NCI-H128 (cell line): ENCODE measurements at regions not wholly inside any gene's neighbourhood (a gene's known extent, or its start where the extent isn't known, plus 50 kb on each side); places are given as distances from the start of the nearest gene placed in this dataset.
"Not testable (repeated sequence)": the region's sequence is repeated elsewhere in the genome, so short reads cannot be mapped to it uniquely, and the experiment has no call there.

Source experiments
- DNase-seq: peaks from one replicate; lab custom pipeline; 2025; ENCODE audit not compliant: unreplicated experiment; lab: John Stamatoyannopoulos, UW

GRCh38 chr11:21711341-21711740 lies 481.5 kb upstream of the ANO5 start:
- DNase-seq: no peak

- peak; percentile 79 for DNase-seq
These were observed 469.2 kb upstream of the ANO5 start for GRCh38 chr11:21723678-21724077.

GRCh38 chr11:21727102-21727501 lies 465.8 kb upstream of the ANO5 start:
- no peak for DNase-seq

GRCh38 chr11:21736404-21736803 lies 456.5 kb upstream of the ANO5 start:
- DNase-seq: no peak

DNA sequence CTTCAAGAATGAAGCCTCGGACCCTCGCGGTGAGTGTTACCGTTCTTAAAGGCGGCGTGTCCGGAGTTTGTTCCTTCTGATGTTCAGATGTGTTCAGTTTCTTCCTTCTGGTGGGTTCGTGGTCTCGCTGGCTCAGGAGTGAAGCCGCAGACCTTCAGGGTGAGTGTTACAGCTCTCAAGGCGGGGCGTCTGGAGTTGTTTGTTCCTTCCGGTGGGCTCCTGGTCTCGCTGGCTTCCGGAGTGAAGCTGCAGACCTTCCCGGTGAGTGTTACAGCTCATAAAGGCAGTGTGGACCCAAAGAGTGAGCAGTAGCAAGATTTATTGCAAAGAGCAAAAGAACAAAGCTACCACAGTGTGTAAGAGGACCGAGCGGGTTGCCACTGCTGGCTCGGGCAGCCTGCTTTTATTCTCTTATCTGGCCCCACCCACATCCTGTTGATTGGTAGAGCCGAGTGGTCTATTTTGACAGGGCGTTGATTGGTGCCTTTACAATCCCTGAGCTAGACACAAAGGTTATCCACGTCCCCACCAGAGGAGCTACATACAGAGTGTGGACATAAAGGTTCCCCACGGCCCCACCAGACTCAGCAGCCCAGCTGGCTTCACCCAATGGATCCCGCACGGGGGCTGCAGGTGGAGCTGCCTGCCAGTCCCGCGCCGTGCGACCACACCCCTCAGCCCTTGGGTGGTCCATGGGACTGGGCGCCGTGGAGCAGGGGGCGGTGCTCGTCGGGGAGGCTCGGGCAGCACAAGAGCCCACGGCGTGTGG lies 440.2 kb upstream of the ANO5 start:
- DNase-seq: not testable (repeated sequence)

DNA sequence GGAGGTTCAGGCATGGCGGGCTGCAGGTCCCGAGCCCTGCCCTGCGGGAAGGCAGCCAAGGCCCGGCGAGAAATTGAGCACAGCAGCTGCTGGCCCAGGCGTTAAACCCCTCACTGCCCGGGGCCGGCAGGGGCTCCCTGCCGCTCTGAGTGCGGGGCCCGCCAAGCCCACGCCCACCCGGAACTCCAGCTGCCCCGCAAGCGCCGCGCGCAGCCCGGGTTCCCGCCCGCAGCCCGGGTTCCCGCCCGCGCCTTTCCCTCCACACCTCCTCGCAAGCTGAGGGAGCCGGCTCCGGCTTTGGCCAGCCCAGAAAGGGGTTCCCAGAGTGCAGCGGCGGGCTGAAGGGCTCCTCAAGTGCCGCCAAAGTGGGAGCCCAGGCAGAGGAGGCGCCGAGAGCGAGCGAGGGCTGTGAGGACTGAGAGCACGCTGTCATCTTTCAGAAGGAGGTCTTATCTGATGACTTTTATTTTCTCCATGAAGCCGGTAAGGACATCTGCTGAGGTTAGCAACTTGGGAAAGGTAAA lies 439.6 kb upstream of the ANO5 start:
- not testable (repeated sequence) for DNase-seq

GRCh38 chr11:21761000-21761399 lies 431.9 kb upstream of the ANO5 start:
- DNase-seq: no peak

DNA sequence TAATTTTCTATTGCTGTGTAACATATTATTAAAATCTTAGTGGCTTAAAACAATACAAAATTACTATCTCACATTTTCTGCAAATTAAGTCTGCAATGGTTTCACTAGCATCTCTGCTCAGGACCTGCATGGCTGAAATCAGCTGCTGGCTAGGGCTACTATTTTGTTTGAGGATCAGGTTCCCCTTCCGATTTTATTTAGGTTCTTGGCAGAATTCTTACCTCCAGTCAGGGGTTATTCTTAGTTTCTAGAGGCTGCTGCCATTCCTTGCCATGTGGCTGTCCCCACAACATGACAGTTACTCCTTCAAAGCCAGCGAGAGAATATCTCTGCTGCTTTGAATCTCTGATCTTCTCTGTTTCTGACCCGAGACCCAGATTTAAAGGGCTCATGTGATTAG lies 424.5 kb upstream of the ANO5 start:
- DNase-seq: no peak

- DNase-seq: no peak
These were observed 423.7 kb upstream of the ANO5 start for GRCh38 chr11:21769188-21769587.

DNA sequence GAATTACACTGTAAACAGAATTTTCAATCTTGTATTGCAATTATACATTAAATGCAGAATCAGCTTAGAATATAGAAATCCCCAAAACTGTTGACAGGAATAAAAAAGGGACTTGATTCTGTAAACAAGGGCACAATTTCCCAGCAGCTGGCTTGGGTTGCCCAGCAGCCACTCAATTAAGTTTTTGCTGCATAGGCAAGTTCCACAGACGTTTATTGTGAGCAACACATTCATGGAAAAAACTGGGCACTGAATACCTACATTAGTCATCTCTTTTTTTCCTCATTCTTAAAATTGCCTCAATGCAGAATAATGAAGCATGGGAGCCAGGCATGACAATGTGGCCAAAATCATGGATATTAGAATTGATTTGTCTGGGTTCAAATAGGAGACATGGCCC lies 421.8 kb upstream of the ANO5 start:
- DNase-seq: no peak

- no peak for DNase-seq
These were observed 418.7 kb upstream of the ANO5 start for GRCh38 chr11:21774212-21774611.

GRCh38 chr11:21775911-21776310 lies 417.0 kb upstream of the ANO5 start:
- DNase-seq: no peak

- DNase-seq: no peak
These were observed 408.9 kb upstream of the ANO5 start for GRCh38 chr11:21783954-21784353.

GRCh38 chr11:21785351-21785750 lies 407.5 kb upstream of the ANO5 start:
- no peak for DNase-seq

GRCh38 chr11:21794306-21794705 lies 398.6 kb upstream of the ANO5 start:
- DNase-seq: no peak

GRCh38 chr11:21798216-21798615 lies 394.7 kb upstream of the ANO5 start:
- no peak for DNase-seq

- DNase-seq: not testable (repeated sequence)
These were observed 388.4 kb upstream of the ANO5 start for GRCh38 chr11:21804523-21804922.

DNA sequence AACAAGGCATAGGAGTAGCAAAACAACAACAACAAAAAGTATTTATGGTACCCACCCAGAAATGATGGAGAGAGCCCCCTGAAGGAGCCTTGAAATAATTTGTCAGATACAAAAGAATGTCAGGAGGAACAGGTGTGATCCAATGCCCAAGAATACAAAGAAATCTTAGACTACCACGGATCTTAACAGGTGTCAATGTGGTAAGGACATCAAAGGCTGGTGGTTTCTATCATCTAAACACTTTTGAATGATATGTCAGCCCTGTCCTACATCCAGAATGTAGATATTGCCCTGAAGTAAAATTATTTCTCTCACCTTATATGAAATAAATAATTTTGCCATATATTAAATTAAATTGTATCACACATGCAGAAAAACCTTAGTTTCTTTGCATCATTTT lies 386.4 kb upstream of the ANO5 start:
- DNase-seq: no peak

GRCh38 chr11:21806947-21807346 lies 385.9 kb upstream of the ANO5 start:
- DNase-seq: no peak

GRCh38 chr11:21807350-21807749 lies 385.5 kb upstream of the ANO5 start:
- DNase-seq: no peak

- DNase-seq: no peak
These were observed 382.2 kb upstream of the ANO5 start for GRCh38 chr11:21810650-21811049.

GRCh38 chr11:21811572-21811971 lies 381.3 kb upstream of the ANO5 start:
- DNase-seq: no peak

DNA sequence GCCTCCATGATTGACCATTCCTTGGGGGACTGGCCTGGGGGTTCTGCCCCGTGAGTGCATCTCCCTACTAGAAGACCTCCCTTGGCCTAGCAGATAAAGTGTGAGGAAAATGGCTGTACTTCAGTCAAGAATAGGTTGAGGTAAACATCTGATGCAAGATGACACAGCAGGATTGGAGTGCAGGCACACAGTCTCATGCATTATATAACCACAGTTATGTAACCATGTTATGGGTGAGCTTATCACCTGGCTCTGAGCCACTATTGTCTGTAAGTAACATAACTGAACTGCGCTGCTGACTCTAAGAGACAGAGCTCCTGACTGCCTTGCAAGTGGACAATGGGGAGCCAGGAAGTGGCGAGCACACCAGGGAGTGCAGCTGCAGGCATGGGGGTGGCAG lies 378.7 kb upstream of the ANO5 start:
- DNase-seq: no peak
